ENCODE measurements at regions not wholly inside any gene's neighbourhood (a gene's known extent, or its start where the extent isn't known, plus 50 kb on each side); places are given as distances from the start of the nearest gene placed in this dataset.

DNA sequence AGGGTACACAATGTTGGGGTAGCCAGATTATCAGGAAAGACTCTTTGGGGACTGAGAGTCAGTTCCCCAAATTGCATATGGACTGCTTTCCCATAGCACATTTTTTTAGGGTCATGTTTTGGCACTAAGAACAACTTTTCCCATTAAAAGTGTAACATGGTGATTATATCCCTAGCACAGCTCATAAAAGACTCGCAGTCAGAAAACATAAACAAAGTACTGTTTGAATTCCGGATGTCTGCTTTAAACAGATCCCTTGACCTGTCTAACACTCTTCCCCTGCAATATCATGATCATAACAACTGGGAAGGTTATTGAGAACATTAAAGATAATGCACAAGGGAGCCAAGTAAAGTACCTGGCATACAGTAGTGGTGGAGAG is 262.2 kb downstream of the ASXL3 start:
- TF ChIP-seq, protein P1, sequence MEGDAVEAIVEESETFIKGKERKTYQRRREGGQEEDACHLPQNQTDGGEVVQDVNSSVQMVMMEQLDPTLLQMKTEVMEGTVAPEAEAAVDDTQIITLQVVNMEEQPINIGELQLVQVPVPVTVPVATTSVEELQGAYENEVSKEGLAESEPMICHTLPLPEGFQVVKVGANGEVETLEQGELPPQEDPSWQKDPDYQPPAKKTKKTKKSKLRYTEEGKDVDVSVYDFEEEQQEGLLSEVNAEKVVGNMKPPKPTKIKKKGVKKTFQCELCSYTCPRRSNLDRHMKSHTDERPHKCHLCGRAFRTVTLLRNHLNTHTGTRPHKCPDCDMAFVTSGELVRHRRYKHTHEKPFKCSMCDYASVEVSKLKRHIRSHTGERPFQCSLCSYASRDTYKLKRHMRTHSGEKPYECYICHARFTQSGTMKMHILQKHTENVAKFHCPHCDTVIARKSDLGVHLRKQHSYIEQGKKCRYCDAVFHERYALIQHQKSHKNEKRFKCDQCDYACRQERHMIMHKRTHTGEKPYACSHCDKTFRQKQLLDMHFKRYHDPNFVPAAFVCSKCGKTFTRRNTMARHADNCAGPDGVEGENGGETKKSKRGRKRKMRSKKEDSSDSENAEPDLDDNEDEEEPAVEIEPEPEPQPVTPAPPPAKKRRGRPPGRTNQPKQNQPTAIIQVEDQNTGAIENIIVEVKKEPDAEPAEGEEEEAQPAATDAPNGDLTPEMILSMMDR (IDR thresholded peaks at IDR 0.05; ENCODE audit: insufficient read depth, low read depth, low read length), result no peak
- Histone ChIP-seq H3K36me3 (ENCODE audit: control insufficient read depth, insufficient read depth, low read length) (no peaks in the 10 kb centered on the region), H3K27me3 (ENCODE audit: control insufficient read depth, insufficient read depth, low read length) (no peaks in the 10 kb centered on the region), H3K4me3 (ENCODE audit: low read depth, low read length) (no peak overlapping the region)
- ChIA-PET CTCF (interaction anchor here (0.8 to 1.5 kb wide), 4 partner anchors 11 to 480 kb away, joined by 3 to 5 read pairs (median 4); no protein-coding TSS in a partner anchor), POLR2A (no interaction called here)
- no peak for DNase-seq (ENCODE audit: low read depth)

DNA sequence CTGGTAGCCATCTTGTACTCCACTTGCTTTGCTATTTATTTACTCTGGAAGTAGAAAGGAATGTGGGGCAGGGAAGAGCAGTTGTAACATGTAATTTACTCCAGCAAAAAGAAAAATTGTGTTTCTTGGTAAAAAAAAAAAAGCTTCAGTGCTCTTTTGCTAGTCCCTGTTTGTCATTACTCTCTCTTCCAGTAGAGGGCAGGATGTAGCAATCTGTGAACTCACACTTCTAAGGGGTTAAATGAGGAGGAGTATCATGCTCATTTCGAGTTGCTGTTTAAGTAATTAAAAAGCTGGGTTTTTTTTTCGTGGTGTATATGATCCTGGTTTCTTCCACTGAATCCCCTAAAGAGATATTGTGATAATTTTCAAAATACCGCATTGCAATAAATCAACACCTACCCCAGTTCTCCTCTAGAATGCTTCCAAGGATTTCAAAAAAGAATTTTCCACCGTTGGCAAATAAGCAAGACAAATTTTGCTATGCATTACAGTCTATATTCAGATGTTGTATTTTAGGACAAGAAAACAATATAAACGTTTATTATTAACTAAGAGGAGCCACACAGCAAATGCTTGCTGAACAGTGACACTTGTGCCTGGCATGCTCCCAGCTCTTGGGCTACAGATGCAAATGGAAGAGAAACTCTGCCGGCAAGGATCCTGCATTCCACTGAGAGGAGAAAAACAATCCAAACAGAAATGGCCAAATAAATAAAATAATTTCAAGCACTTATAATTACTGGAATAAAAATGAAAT is 261.6 kb downstream of the ASXL3 start:
- no peak for DNase-seq (ENCODE audit: low read depth)
- CTCF ChIA-PET, result interaction anchor here (0.8 to 1.5 kb wide), 4 partner anchors 11 to 481 kb away, joined by 3 to 5 read pairs (median 4); no protein-coding TSS in a partner anchor
- TF ChIP-seq, protein P1 (IDR thresholded peaks at IDR 0.05; ENCODE audit: insufficient read depth, low read depth, low read length), result peak; percentile 53
- POLR2A ChIA-PET, result no interaction called here
- Histone ChIP-seq H3K4me3 (ENCODE audit: low read depth, low read length) (no peak overlapping the region), H3K27me3 (ENCODE audit: control insufficient read depth, insufficient read depth, low read length) (no peaks in the 10 kb centered on the region), H3K36me3 (ENCODE audit: control insufficient read depth, insufficient read depth, low read length) (no peaks in the 10 kb centered on the region)

DNA sequence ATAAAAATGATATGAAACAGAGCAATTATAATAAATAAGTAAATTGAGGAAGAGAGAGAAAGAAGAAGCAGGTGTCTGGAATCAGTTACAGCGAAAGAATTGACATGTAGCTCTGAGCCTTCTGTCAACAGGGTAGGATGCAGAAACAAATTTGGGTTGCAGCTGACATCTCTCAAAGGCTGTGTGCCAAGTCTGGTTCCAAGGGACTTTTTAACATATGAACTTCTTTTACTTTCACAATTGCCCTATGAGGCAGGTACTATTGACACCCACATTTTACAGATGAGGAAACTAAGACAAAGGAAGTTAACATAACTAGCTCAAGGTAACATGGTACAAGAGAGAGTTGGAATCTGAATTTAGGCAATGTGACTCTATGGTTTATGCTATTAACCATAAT is 260.0 kb downstream of the ASXL3 start:
- ChIA-PET CTCF (interaction anchor here (1.0 to 1.2 kb wide), 2 partner anchors 10 to 16 kb away, joined by 3 to 4 read pairs; no protein-coding TSS in a partner anchor), POLR2A (no interaction called here)
- DNase-seq (ENCODE audit: low read depth), result no peak
- Histone ChIP-seq H3K4me3 (ENCODE audit: low read depth, low read length) (no peak overlapping the region), H3K27me3 (ENCODE audit: control insufficient read depth, insufficient read depth, low read length) (no peaks in the 10 kb centered on the region), H3K36me3 (ENCODE audit: control insufficient read depth, insufficient read depth, low read length) (no peaks in the 10 kb centered on the region)
- TF ChIP-seq, protein P1 (IDR thresholded peaks at IDR 0.05; ENCODE audit: insufficient read depth, low read depth, low read length), result no peak

DNA sequence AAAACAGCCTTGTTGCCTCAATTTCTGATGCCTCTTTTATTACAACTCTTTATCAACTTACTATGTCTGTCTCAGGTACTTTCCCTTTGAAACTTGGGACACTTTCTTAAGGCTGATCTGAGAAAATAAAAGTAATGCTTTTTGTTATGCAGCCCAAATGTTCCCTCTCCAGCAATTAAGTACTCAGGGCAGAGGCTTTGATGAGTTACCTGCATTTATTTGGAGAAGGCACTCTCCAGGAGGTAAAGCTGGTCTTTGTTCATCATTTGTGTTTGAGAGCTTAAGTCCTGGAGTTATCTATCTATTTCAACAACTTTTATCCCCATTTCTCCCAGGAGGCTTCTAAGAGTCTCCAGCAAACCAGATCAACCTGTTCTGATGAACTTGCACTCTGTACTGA is 259.2 kb downstream of the ASXL3 start:
- TF ChIP-seq, protein P1 (IDR thresholded peaks at IDR 0.05; ENCODE audit: insufficient read depth, low read depth, low read length), result no peak
- POLR2A ChIA-PET, result no interaction called here
- Histone ChIP-seq H3K27me3 (ENCODE audit: control insufficient read depth, insufficient read depth, low read length) (no peaks in the 10 kb centered on the region), H3K36me3 (ENCODE audit: control insufficient read depth, insufficient read depth, low read length) (no peaks in the 10 kb centered on the region), H3K4me3 (ENCODE audit: low read depth, low read length) (no peak overlapping the region)
- CTCF ChIA-PET, result interaction anchor here (1.2 to 1.6 kb wide), 2 partner anchors 11 to 12 kb away, joined by 3 to 4 read pairs; no protein-coding TSS in a partner anchor
- no peak for DNase-seq (ENCODE audit: low read depth)

DNA sequence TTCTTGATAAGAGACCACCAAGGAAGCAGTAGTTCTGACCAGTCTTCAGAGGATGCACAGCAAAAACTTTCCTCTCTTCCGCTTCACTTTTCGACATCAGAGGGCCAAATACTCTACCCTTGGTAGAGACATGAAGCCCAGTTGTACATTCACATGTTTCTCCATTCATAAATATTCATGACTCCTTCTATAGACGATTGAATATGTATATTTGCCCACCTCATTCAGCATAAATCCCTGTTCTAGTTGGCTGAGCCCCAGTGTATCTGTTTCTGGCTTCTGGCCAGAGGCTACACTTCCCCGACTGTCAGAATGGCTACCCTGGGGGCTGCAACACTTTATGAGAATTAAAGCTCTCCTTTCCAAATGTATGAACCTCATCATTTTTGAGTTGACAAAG is 258.5 kb downstream of the ASXL3 start:
- TF ChIP-seq, protein P1 (IDR thresholded peaks at IDR 0.05; ENCODE audit: insufficient read depth, low read depth, low read length), result no peak
- H3K27me3 ChIP-seq (ENCODE audit: control insufficient read depth, insufficient read depth, low read length), result no peaks in the 10 kb centered on the region
- POLR2A ChIA-PET, result no interaction called here

More for the DNA sequence above, 258.5 kb downstream of the ASXL3 start:
- no peak for DNase-seq (ENCODE audit: low read depth)
- H3K36me3 ChIP-seq (ENCODE audit: control insufficient read depth, insufficient read depth, low read length), result no peaks in the 10 kb centered on the region
- CTCF ChIA-PET, result interaction anchor here (1.6 kb wide), 1 partner anchor 11 kb away, joined by 3 read pairs; no protein-coding TSS in a partner anchor
- no peak overlapping the region for H3K4me3 ChIP-seq (ENCODE audit: low read depth, low read length)
